Calu3 (cell line): ENCODE measurements at regions not wholly inside any gene's neighbourhood (a gene's known extent, or its start where the extent isn't known, plus 50 kb on each side); places are given as distances from the start of the nearest gene placed in this dataset.
A peak's percentile ranks its signal among the peaks of the same experiment; 100 is the strongest.

Experiments used
- BruUV-seq: library from RNA; stranded (reverse); fragments of 400-500 nt; replicated peaks from 2 replicates; lab custom pipeline; 2021; lab: Mats Ljungman, UMichigan
- CTCF ChIA-PET: fragments of 300-600 bp; sonication (Branson Sonifier 250); formaldehyde crosslinking; loops from one replicate; lab custom pipeline; 2022; ENCODE audit warnings: antibody characterized with exemption; lab: Charles Lee
- DNase-seq: peaks from one replicate; pipeline ENCODE4 v3.0.0; 2022
- H3K27ac Mint-ChIP-seq: one replicate; pipeline ENCODE4 v1.8.0; 2022; ENCODE audit warnings: mixed read lengths; ENCODE audit not compliant: unreplicated experiment
- H3K27me3 Mint-ChIP-seq: one replicate; pipeline ENCODE4 v1.8.0; 2022; ENCODE audit warnings: mixed read lengths; ENCODE audit not compliant: unreplicated experiment
- H3K36me3 Mint-ChIP-seq: one replicate; pipeline ENCODE4 v1.8.0; 2022; ENCODE audit warnings: mild to moderate bottlenecking, moderate library complexity, mixed read lengths; ENCODE audit not compliant: insufficient read depth, unreplicated experiment
- H3K4me1 Mint-ChIP-seq: one replicate; pipeline ENCODE4 v1.8.0; 2022; ENCODE audit warnings: mild to moderate bottlenecking, low read depth, mixed read lengths; ENCODE audit not compliant: unreplicated experiment
- H3K4me3 Mint-ChIP-seq: one replicate; pipeline ENCODE4 v1.8.0; 2022; ENCODE audit warnings: mild to moderate bottlenecking, low read depth, moderate library complexity, mixed read lengths; ENCODE audit not compliant: unreplicated experiment
- H3K9me3 Mint-ChIP-seq: one replicate; pipeline ENCODE4 v1.8.0; 2022; ENCODE audit warnings: low read depth, mixed read lengths; ENCODE audit not compliant: unreplicated experiment
- intact Hi-C: fragments of 100-400 bp; cut with micrococcal nuclease; formaldehyde crosslinking; loops from one replicate; pipeline ENCODE4 v1.10.0; 2022; ENCODE audit not compliant: unreplicated experiment
- TF ChIP-seq, protein P1 (sequence below): fragments of 200-600 bp; IDR thresholded peaks from one replicate; pipeline ENCODE4 v1.8.0; 2022; ENCODE audit warnings: antibody characterized with exemption; ENCODE audit not compliant: unreplicated experiment

DNA sequence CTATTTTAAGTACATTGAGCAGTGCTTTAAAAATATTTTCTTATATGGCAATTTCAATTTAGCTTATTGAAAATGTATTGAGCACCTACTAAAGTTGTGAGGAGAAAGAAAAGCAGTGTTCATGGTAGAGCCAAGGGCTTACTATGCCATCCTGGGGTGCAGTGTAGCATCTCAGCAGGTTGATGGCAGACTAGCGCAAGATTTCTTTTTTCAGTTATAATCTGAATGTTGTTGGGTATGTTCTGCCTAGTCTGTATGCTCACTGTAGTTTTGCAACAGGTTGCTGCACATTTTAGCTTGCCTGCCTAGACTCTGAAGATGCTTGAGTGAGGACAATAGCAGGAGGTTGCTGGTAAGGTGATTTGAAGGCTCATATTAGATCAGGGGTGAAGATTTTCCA, 103.1 kb upstream of the UNC13C start:
- DNase-seq = no peak
- H3K9me3 Mint-ChIP-seq = peaks cover 7% of the 10 kb centered on the region
- H3K4me1 Mint-ChIP-seq = peaks cover 14% of the 10 kb centered on the region
- CTCF ChIA-PET = no interaction called here
- H3K4me3 Mint-ChIP-seq = no peak overlapping the region
- no peaks in the 10 kb centered on the region for H3K36me3 Mint-ChIP-seq
- intact Hi-C loops = no loop called here
- no peaks in the 10 kb centered on the region for H3K27me3 Mint-ChIP-seq
- TF ChIP-seq, protein P1, sequence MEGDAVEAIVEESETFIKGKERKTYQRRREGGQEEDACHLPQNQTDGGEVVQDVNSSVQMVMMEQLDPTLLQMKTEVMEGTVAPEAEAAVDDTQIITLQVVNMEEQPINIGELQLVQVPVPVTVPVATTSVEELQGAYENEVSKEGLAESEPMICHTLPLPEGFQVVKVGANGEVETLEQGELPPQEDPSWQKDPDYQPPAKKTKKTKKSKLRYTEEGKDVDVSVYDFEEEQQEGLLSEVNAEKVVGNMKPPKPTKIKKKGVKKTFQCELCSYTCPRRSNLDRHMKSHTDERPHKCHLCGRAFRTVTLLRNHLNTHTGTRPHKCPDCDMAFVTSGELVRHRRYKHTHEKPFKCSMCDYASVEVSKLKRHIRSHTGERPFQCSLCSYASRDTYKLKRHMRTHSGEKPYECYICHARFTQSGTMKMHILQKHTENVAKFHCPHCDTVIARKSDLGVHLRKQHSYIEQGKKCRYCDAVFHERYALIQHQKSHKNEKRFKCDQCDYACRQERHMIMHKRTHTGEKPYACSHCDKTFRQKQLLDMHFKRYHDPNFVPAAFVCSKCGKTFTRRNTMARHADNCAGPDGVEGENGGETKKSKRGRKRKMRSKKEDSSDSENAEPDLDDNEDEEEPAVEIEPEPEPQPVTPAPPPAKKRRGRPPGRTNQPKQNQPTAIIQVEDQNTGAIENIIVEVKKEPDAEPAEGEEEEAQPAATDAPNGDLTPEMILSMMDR = no peak
- BruUV-seq = no TSS peak
- no peak overlapping the region for H3K27ac Mint-ChIP-seq

DNA sequence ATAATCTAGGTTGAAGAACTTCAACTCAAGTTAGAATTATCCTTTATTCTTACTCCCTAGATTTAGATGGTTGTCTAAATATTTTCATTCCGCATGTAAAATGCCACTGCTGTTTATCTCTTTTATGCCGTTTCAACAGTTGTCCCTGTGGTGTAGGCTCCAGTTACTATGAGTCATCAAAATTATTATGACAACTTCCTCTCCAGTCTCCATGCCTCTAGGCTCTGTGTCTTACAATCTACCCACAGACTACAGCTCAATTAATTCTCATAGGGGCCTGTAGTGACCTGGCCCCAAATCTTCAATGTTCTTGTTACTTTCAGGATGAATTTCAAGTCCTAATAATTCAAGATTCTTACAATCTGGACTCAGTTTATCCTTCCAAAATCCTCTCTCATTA, 105.8 kb upstream of the UNC13C start:
- TF ChIP-seq, protein P1 = no peak

DNA sequence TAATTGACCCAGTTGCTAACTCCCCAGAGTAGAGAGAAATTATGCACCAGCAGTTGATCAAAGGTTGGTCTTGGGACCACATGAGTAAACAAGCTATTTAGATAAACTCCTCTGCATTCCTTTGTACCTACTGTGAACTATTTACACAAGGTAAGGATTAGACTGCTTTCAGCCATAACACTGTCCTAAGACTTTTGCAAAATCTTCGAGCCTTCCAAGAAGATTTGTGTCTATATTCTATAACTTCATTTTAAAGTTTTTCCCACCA, 108.5 kb upstream of the UNC13C start:
- H3K27me3 Mint-ChIP-seq = no peaks in the 10 kb centered on the region
- TF ChIP-seq, protein P1 = no peak
- peaks cover 9% of the 10 kb centered on the region for H3K9me3 Mint-ChIP-seq
- no peak overlapping the region for H3K27ac Mint-ChIP-seq
- peaks cover 17% of the 10 kb centered on the region for H3K4me1 Mint-ChIP-seq
- no peak for DNase-seq
- no peaks in the 10 kb centered on the region for H3K36me3 Mint-ChIP-seq
- no peak overlapping the region for H3K4me3 Mint-ChIP-seq
- no TSS peak for BruUV-seq
- intact Hi-C loops = no loop called here
- CTCF ChIA-PET = interaction anchor here (1.5 kb wide), 1 partner anchor 34 kb away, joined by 3 read pairs; no protein-coding TSS in a partner anchor

More for the DNA sequence above, 105.8 kb upstream of the UNC13C start:
- Mint-ChIP-seq H3K36me3 (no peaks in the 10 kb centered on the region), H3K27me3 (no peaks in the 10 kb centered on the region), H3K27ac (peak overlapping the region; percentile 8), H3K4me3 (no peak overlapping the region), H3K9me3 (peaks cover 9% of the 10 kb centered on the region), H3K4me1 (peaks cover 14% of the 10 kb centered on the region)
- intact Hi-C loops = no loop called here
- DNase-seq = no peak
- CTCF ChIA-PET = no interaction called here
- BruUV-seq = no TSS peak

DNA sequence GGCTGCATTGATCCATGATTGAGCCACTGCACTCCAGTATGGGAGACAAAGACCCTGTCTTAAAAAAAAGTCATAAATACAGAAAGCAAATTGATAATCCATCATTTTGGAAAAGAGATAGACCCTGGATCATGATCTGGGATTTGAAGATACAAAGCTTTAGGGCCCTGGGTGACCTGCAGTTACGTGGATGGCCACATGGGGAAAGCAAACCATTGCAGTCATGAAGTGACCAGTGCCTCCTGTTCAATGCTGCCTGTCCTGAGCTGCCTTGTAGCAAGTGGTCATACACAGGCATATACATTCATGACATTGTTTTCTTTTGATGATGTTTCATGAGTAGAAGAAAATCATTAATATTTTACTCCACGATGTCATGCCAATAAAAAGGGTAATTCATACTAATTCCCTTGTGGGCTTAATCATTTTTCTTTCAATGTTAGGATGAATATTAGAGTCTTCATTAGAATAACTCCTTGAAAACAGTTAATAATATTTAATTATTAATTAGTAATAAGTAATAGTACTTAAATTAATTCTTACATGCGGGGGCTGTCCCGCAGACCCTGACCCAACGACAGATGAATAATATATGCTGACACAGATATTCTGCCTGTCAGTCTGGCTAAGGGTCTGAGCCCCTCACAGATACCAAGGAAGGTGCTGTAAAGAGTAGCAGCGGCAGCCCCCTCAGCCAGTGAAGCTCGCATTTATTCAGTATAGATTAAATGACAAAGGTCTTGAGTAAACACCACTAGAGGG, 109.0 kb upstream of the UNC13C start:
- TF ChIP-seq, protein P1 = peak; percentile 18
- Mint-ChIP-seq H3K27ac (no peak overlapping the region), H3K4me1 (peaks cover 22% of the 10 kb centered on the region), H3K4me3 (no peak overlapping the region), H3K36me3 (no peaks in the 10 kb centered on the region), H3K27me3 (no peaks in the 10 kb centered on the region), H3K9me3 (peaks cover 9% of the 10 kb centered on the region)
- intact Hi-C loops = no loop called here
- CTCF ChIA-PET = interaction anchor here (1.5 kb wide), 1 partner anchor 34 kb away, joined by 3 read pairs; no protein-coding TSS in a partner anchor
- no peak for DNase-seq
- BruUV-seq = no TSS peak
